ENCODE measurements at regions not wholly inside any gene's neighbourhood (a gene's known extent, or its start where the extent isn't known, plus 50 kb on each side); places are given as distances from the start of the nearest gene placed in this dataset.

DNA sequence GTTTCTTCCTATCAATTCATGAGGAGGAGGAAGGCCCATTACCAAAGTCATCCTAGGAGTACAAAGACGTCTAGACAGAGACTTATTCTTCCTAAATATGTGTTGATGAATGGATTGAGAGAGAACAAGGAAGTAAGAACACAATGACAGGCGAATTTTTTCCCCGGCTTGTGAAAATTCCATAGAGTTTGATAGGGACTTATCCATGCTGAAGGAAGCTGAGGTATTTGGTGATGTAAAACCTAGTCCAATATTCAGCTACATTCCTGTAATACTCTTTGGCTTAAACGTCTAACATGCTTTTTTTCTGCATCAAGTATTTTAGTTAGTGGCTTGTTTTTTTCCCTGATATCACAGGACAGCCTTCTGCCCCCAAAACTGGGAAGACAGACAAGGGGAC is 121.9 kb upstream of the MYT1L start:
- TF ChIP-seq GABPA (IDR thresholded peaks at IDR 0.05; ENCODE audit: low read depth) (no peak), EZH2phosphoT487 (IDR thresholded peaks at IDR 0.05; ENCODE audit: borderline replicate concordance, low read depth) (no peak), USF2 (IDR thresholded peaks at IDR 0.05; ENCODE audit: borderline replicate concordance, low read depth, low read length) (no peak), SMC3 (IDR thresholded peaks at IDR 0.05; ENCODE audit: low read depth, low read length) (no peak), YY1 (IDR thresholded peaks at IDR 0.05; ENCODE audit: low read depth) (no peak)
- TF ChIP-seq, protein P1, sequence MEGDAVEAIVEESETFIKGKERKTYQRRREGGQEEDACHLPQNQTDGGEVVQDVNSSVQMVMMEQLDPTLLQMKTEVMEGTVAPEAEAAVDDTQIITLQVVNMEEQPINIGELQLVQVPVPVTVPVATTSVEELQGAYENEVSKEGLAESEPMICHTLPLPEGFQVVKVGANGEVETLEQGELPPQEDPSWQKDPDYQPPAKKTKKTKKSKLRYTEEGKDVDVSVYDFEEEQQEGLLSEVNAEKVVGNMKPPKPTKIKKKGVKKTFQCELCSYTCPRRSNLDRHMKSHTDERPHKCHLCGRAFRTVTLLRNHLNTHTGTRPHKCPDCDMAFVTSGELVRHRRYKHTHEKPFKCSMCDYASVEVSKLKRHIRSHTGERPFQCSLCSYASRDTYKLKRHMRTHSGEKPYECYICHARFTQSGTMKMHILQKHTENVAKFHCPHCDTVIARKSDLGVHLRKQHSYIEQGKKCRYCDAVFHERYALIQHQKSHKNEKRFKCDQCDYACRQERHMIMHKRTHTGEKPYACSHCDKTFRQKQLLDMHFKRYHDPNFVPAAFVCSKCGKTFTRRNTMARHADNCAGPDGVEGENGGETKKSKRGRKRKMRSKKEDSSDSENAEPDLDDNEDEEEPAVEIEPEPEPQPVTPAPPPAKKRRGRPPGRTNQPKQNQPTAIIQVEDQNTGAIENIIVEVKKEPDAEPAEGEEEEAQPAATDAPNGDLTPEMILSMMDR (IDR thresholded peaks at IDR 0.05), result no peak
